ENCODE measurements at regions not wholly inside any gene's neighbourhood (a gene's known extent, or its start where the extent isn't known, plus 50 kb on each side); places are given as distances from the start of the nearest gene placed in this dataset.

DNA sequence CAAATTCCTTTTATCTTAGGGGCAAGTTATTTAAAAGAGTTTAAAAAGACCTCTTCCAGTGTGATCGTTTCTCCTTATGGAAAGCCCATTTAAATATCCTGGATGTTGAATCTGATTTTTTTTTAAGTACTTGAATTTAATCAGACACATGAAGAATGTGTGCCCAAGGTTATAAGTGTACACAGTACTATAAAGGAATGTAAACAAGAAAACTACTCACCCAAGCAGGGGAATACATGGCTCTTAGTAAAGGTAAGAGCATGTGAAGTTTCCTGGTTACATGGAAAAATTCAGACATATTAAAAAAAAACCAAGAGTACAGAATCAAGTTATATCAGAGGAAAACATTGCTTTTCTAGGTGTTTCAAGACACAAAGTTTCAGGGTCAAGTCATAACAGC is 546.9 kb downstream of the MATN1 start:
- intact Hi-C loops (cut with DNase I): no loop called here
- H3K27ac ChIP-seq: no peak overlapping the region
- no peak for DNase-seq
- H3K9me3 ChIP-seq: no peaks in the 10 kb centered on the region
- no peaks in the 10 kb centered on the region for H3K36me3 ChIP-seq
- H3K27me3 ChIP-seq: no peaks in the 10 kb centered on the region
- WGBS, 3 donors: 10 to 26% (median 12%) methylated on average over 1 of the region's 1 CpG
- no peaks in the 10 kb centered on the region for H3K4me1 ChIP-seq (ENCODE audit: insufficient read depth)
- TF ChIP-seq, protein P1, sequence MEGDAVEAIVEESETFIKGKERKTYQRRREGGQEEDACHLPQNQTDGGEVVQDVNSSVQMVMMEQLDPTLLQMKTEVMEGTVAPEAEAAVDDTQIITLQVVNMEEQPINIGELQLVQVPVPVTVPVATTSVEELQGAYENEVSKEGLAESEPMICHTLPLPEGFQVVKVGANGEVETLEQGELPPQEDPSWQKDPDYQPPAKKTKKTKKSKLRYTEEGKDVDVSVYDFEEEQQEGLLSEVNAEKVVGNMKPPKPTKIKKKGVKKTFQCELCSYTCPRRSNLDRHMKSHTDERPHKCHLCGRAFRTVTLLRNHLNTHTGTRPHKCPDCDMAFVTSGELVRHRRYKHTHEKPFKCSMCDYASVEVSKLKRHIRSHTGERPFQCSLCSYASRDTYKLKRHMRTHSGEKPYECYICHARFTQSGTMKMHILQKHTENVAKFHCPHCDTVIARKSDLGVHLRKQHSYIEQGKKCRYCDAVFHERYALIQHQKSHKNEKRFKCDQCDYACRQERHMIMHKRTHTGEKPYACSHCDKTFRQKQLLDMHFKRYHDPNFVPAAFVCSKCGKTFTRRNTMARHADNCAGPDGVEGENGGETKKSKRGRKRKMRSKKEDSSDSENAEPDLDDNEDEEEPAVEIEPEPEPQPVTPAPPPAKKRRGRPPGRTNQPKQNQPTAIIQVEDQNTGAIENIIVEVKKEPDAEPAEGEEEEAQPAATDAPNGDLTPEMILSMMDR (IDR thresholded peaks at IDR 0.05): no peak
- TF ChIP-seq POLR2A (IDR thresholded peaks at IDR 0.05) (no peak), EP300 (IDR thresholded peaks at IDR 0.05) (no peak)
- no peak overlapping the region for H3K4me3 ChIP-seq

DNA sequence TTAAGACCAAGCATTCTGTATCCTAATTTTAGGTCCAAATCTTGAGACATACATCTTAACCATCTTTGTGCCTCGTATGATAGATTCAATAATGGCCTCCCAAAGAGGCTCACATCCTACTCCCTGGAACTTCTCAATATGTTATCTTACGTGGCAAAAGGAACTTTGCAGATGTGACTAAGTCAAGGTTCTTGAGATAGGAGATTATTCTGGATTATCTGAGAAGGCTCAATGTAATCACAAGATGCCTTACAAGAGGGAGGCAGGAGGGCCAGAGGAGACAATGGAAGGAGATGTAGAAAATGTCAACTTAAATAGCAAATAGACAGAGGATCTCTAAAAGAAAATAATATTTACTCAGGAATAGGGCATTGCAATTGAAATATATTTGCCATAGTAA is 548.9 kb downstream of the MATN1 start:
- intact Hi-C loops (cut with DNase I): no loop called here
- no peak for DNase-seq
- Histone ChIP-seq H3K9me3 (no peaks in the 10 kb centered on the region), H3K27ac (no peak overlapping the region), H3K4me1 (ENCODE audit: insufficient read depth) (no peaks in the 10 kb centered on the region), H3K27me3 (no peaks in the 10 kb centered on the region), H3K36me3 (no peaks in the 10 kb centered on the region), H3K4me3 (no peak overlapping the region)
- WGBS, 3 donors: 59 to 82% (median 65%) methylated on average over 2 of the region's 2 CpGs
- TF ChIP-seq, protein P1 (IDR thresholded peaks at IDR 0.05): no peak
- no peak for TF ChIP-seq POLR2A (IDR thresholded peaks at IDR 0.05)
- TF ChIP-seq EP300 (IDR thresholded peaks at IDR 0.05): no peak

DNA sequence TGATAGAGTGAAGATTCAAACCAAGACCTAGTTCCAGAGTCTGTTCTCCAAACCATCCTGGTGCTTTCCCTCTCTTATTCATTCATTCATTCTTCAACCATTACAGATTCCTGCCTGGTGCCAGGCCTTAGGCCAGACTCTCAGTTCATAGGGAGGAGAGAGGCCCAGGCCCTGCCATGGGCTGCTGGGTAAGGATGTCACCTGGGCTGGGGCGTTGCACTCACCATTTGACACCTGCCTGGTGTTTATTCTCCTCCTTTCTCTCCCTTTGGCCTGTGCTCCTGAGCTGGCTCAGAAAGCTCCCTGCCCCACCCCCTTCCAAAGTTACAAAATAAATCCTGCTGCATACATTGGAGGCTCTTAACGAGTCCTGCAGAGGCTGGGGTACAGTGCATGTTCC is 549.8 kb downstream of the MATN1 start:
- H3K27me3 ChIP-seq: no peaks in the 10 kb centered on the region
- H3K4me1 ChIP-seq (ENCODE audit: insufficient read depth): no peaks in the 10 kb centered on the region
- H3K9me3 ChIP-seq: no peaks in the 10 kb centered on the region
- WGBS, 3 donors: 34 to 53% (median 36%) methylated on average over 2 of the region's 2 CpGs
- no peaks in the 10 kb centered on the region for H3K36me3 ChIP-seq
- H3K4me3 ChIP-seq: no peak overlapping the region
- no peak for DNase-seq
- H3K27ac ChIP-seq: no peak overlapping the region
- intact Hi-C loops (cut with DNase I): no loop called here
- TF ChIP-seq, protein P1 (IDR thresholded peaks at IDR 0.05): no peak
- no peak for TF ChIP-seq POLR2A (IDR thresholded peaks at IDR 0.05)
- TF ChIP-seq EP300 (IDR thresholded peaks at IDR 0.05): no peak

DNA sequence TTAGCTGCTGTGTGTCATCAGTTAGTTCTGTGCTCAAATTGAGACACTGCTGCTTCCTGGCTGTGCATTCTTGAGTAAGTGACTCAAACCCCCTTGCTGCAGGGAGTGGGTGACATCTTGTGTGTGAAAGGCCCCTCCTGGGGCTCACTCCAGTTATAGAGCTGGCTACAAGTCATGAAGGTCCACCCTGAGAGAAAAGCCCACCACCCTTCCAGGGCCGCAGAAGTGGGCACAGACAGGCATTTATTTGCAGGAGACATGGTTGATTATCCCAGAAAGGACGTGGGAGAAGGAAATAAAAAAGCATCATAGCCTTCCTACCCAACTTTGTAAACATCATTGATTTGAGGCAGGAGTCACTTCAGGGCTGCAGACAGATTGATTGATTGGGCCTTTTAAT is 550.6 kb downstream of the MATN1 start:
- DNase-seq: no peak
- H3K9me3 ChIP-seq: no peaks in the 10 kb centered on the region
- no peak overlapping the region for H3K4me3 ChIP-seq
- no peak overlapping the region for H3K27ac ChIP-seq
- H3K4me1 ChIP-seq (ENCODE audit: insufficient read depth): no peaks in the 10 kb centered on the region
- intact Hi-C loops (cut with DNase I): no loop called here
- no peaks in the 10 kb centered on the region for H3K27me3 ChIP-seq
- TF ChIP-seq, protein P1 (IDR thresholded peaks at IDR 0.05): no peak
- TF ChIP-seq POLR2A (IDR thresholded peaks at IDR 0.05): no peak
- TF ChIP-seq EP300 (IDR thresholded peaks at IDR 0.05): no peak
- no peaks in the 10 kb centered on the region for H3K36me3 ChIP-seq
- WGBS, 3 donors: 79 to 85% (median 82%) methylated on average over 2 of the region's 2 CpGs

DNA sequence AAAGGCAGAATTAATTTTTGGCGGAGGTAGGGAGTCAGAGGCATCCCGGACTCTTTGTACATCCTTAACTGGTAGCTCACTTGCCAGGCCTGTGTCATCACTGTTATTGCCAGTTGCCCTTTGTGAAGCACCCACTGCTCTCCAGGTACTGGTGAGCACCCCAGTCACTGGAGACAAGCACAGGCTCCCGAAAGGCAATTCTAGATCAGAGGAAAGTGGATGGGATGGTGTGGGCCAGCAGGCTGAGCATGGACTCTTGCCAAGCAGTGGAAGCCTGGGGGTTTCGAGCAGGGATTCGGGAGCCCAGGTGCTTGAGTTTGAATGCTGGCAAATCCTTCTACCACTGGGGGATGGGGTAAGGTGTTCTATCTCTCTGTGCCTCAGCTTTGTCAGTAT is 551.1 kb downstream of the MATN1 start:
- TF ChIP-seq POLR2A (IDR thresholded peaks at IDR 0.05): no peak
- TF ChIP-seq, protein P1 (IDR thresholded peaks at IDR 0.05): no peak
- no peak for TF ChIP-seq EP300 (IDR thresholded peaks at IDR 0.05)
- 90 to 95% (median 91%) methylated on average over 5 of the region's 5 CpGs for WGBS, 3 donors
- intact Hi-C loops (cut with DNase I): no loop called here

More for the DNA sequence above, 551.1 kb downstream of the MATN1 start:
- Histone ChIP-seq H3K9me3 (no peaks in the 10 kb centered on the region), H3K27me3 (no peaks in the 10 kb centered on the region), H3K4me3 (no peak overlapping the region), H3K4me1 (ENCODE audit: insufficient read depth) (no peaks in the 10 kb centered on the region), H3K27ac (no peak overlapping the region), H3K36me3 (no peaks in the 10 kb centered on the region)
- DNase-seq: no peak

All from ovary (tissue), 7 donors.